ENCODE measurements at regions not wholly inside any gene's neighbourhood (a gene's known extent, or its start where the extent isn't known, plus 50 kb on each side); places are given as distances from the start of the nearest gene placed in this dataset.

- Histone ChIP-seq H3K9me2 (ENCODE audit: insufficient read depth) (no peaks in the 10 kb centered on the region), H3K9me3 (ENCODE audit: insufficient read depth, low read depth) (no peaks in the 10 kb centered on the region), H4K20me1 (ENCODE audit: insufficient read depth) (no peaks in the 10 kb centered on the region), H3K4me1 (replicated peaks; ENCODE audit: insufficient read depth) (no peaks in the 10 kb centered on the region), H2AFZ (no peak overlapping the region), H3F3A (ENCODE audit: insufficient read depth, low read depth) (no peaks in the 10 kb centered on the region), H3K4me2 (no peak overlapping the region), H3K27me3 (ENCODE audit: insufficient read depth, low read depth) (no peaks in the 10 kb centered on the region), H3K36me3 (ENCODE audit: low read depth) (no peaks in the 10 kb centered on the region), H3K27ac (no peak overlapping the region), H3K4me3 (no peak overlapping the region), H3K79me2 (ENCODE audit: low read depth) (no peaks in the 10 kb centered on the region)
- intact Hi-C loops (cut with micrococcal nuclease; ENCODE audit: unreplicated experiment) = no loop called here
- no peak for TF ChIP-seq EZH2 (IDR thresholded peaks at IDR 0.05; ENCODE audit: low read depth)
- TF ChIP-seq CTCF (conservative IDR thresholded peaks at IDR 0.05) = no peak
- no TSS peak for BruUV-seq (replicated peaks)
- no peak for DNase-seq
- ChIA-PET POLR2A (ENCODE audit: unreplicated experiment) (no interaction called here), CTCF (no interaction called here)
Measured at GRCh38 chr10:83632701-83633100, 506.6 kb upstream of the GHITM start.

GRCh38 chr10:83633547-83633946, 505.8 kb upstream of the GHITM start:
- intact Hi-C loops (cut with micrococcal nuclease; ENCODE audit: unreplicated experiment) = no loop called here
- ChIA-PET POLR2A (ENCODE audit: unreplicated experiment) (no interaction called here), CTCF (no interaction called here)
- no TSS peak for BruUV-seq (replicated peaks)
- Histone ChIP-seq H3K9me3 (ENCODE audit: insufficient read depth, low read depth) (no peaks in the 10 kb centered on the region), H3K4me3 (no peak overlapping the region), H3K36me3 (ENCODE audit: low read depth) (no peaks in the 10 kb centered on the region), H4K20me1 (ENCODE audit: insufficient read depth) (no peaks in the 10 kb centered on the region), H3K9me2 (ENCODE audit: insufficient read depth) (no peaks in the 10 kb centered on the region), H3K4me1 (replicated peaks; ENCODE audit: insufficient read depth) (no peaks in the 10 kb centered on the region), H3K27ac (no peak overlapping the region), H3K79me2 (ENCODE audit: low read depth) (no peaks in the 10 kb centered on the region), H3K27me3 (ENCODE audit: insufficient read depth, low read depth) (no peaks in the 10 kb centered on the region), H3F3A (ENCODE audit: insufficient read depth, low read depth) (no peaks in the 10 kb centered on the region), H3K4me2 (no peak overlapping the region), H2AFZ (no peak overlapping the region)
- no peak for TF ChIP-seq EZH2 (IDR thresholded peaks at IDR 0.05; ENCODE audit: low read depth)
- TF ChIP-seq CTCF (conservative IDR thresholded peaks at IDR 0.05) = no peak
- DNase-seq = no peak

- intact Hi-C loops (cut with micrococcal nuclease; ENCODE audit: unreplicated experiment) = no loop called here
- H3K4me3 ChIP-seq = no peak overlapping the region
- H3K9me2 ChIP-seq (ENCODE audit: insufficient read depth) = no peaks in the 10 kb centered on the region
- no peak for DNase-seq
- no peaks in the 10 kb centered on the region for H3K9me3 ChIP-seq (ENCODE audit: insufficient read depth, low read depth)
- no peak overlapping the region for H3K27ac ChIP-seq
- ChIA-PET POLR2A (ENCODE audit: unreplicated experiment) (no interaction called here), CTCF (no interaction called here)
- TF ChIP-seq EZH2 (IDR thresholded peaks at IDR 0.05; ENCODE audit: low read depth) = no peak
- TF ChIP-seq CTCF (conservative IDR thresholded peaks at IDR 0.05) = no peak
- no peak overlapping the region for H3K4me2 ChIP-seq
- H2AFZ ChIP-seq = no peak overlapping the region
- H3K79me2 ChIP-seq (ENCODE audit: low read depth) = no peaks in the 10 kb centered on the region
- H3K4me1 ChIP-seq (replicated peaks; ENCODE audit: insufficient read depth) = no peaks in the 10 kb centered on the region
- H4K20me1 ChIP-seq (ENCODE audit: insufficient read depth) = no peaks in the 10 kb centered on the region
- H3K27me3 ChIP-seq (ENCODE audit: insufficient read depth, low read depth) = no peaks in the 10 kb centered on the region
- H3F3A ChIP-seq (ENCODE audit: insufficient read depth, low read depth) = no peaks in the 10 kb centered on the region
- H3K36me3 ChIP-seq (ENCODE audit: low read depth) = no peaks in the 10 kb centered on the region
- BruUV-seq (replicated peaks) = no TSS peak
Measured at GRCh38 chr10:83636826-83637225, 502.5 kb upstream of the GHITM start.
